Spleen (tissue), 7 donors: ENCODE measurements at regions not wholly inside any gene's neighbourhood (a gene's known extent, or its start where the extent isn't known, plus 50 kb on each side); places are given as distances from the start of the nearest gene placed in this dataset.

Source experiments
- POLR2A ChIP-seq, 3 donors: fragments of 450-650 bp; IDR thresholded peaks; one replicate each; pipeline ENCODE4 v1.5.1; 2017; ENCODE audit warnings: antibody characterized with exemption in 3 of 3, mild to moderate bottlenecking in 1 of 3
- POLR2AphosphoS5 ChIP-seq, 3 donors: sonication (generic); formaldehyde crosslinking; IDR thresholded peaks; one replicate each; pipeline ENCODE4 v1.5.1; 2017; ENCODE audit warnings: antibody characterized with exemption in 3 of 3
- TF ChIP-seq, protein P1 (sequence below), 11 experiments: fragments of 200-600 bp in 7 of 11; fragments of 450-650 bp in 4 of 11; sonication (generic) in 4 of 11; IDR thresholded peaks in 8 of 11; conservative IDR thresholded peaks in 3 of 11; 1 replicate in 7 of 11; 2 replicates in 4 of 11; pipeline versions ENCODE4 v1.4.0 to v1.8.0; 2016 to 2021; ENCODE audit warnings: antibody characterized with exemption in 11 of 11, inconsistent platforms in 4 of 11, mild to moderate bottlenecking in 1 of 11
- donor health status: DM: no; HTN: no; CAD: no; lungs with moderate emphysema.
- donor health status: DM: no; HTN: no; CAD: no.
- donor health status: DM: no; HTN: no; CAD: no.

DNA sequence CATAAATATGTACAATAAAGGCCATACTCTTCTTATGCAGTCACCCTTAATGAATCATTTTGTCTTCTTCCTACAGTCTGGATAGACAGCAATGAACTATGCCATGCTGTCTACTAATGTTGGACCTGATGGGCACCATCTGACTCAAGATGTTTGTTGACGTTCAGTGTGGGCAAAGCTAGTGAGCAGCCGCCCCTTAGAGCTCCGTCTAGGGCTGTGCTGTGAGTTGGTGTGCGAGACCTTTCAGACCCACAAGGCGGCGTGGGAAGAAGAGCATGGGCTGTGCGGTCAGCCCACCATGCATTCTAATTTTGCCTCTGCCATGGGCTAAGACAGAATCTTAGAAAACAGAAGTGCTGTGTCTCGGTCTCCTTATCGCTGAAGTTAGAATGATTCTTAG lies 829.4 kb downstream of the QKI start:
- TF ChIP-seq, protein P1, sequence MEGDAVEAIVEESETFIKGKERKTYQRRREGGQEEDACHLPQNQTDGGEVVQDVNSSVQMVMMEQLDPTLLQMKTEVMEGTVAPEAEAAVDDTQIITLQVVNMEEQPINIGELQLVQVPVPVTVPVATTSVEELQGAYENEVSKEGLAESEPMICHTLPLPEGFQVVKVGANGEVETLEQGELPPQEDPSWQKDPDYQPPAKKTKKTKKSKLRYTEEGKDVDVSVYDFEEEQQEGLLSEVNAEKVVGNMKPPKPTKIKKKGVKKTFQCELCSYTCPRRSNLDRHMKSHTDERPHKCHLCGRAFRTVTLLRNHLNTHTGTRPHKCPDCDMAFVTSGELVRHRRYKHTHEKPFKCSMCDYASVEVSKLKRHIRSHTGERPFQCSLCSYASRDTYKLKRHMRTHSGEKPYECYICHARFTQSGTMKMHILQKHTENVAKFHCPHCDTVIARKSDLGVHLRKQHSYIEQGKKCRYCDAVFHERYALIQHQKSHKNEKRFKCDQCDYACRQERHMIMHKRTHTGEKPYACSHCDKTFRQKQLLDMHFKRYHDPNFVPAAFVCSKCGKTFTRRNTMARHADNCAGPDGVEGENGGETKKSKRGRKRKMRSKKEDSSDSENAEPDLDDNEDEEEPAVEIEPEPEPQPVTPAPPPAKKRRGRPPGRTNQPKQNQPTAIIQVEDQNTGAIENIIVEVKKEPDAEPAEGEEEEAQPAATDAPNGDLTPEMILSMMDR (IDR thresholded peaks at IDR 0.05 in 8 of 11, conservative IDR thresholded peaks at IDR 0.05 in 3 of 11), result no peak
- TF ChIP-seq POLR2A (IDR thresholded peaks at IDR 0.05), result no peak
- no peak for TF ChIP-seq POLR2AphosphoS5 (IDR thresholded peaks at IDR 0.05)
